GM12892 (cell line): ENCODE measurements at regions not wholly inside any gene's neighbourhood (a gene's known extent, or its start where the extent isn't known, plus 50 kb on each side); places are given as distances from the start of the nearest gene placed in this dataset.

Source experiments
- POLR2A ChIP-seq: IDR thresholded peaks from 2 replicates; pipeline ENCODE4 v1.6.1; 2011; ENCODE audit warnings: low read depth, low read length, control low read depth
- POLR2AphosphoS5 ChIP-seq: IDR thresholded peaks from 2 replicates; pipeline ENCODE4 v1.6.1; 2011; ENCODE audit warnings: low read depth, low read length, control low read depth
- TAF1 ChIP-seq: IDR thresholded peaks from 2 replicates; pipeline ENCODE4 v1.6.1; 2011; ENCODE audit warnings: low read depth, mild to moderate bottlenecking, control low read depth, low read length, borderline replicate concordance

DNA sequence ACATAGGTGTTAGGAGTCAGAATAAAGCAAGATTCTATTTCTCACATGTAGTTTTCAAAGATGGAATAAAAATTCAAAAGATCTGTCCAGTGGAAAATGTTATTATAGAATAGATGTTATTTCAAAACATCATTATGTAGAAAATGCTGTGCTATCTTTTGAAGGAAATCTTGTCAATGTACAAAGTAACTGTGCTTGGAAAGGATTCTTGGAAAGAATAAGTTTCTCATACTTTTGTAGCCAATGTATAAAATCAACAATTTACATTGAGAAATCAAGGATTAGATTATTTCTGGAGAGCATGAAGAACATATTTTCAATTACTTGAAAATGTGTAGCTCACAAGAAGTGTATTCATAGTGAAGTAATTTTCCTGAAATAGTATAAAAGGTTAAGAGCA is 532.5 kb upstream of the MGAT4C start:
- TF ChIP-seq POLR2A: no peak
- no peak for TF ChIP-seq POLR2AphosphoS5
- TF ChIP-seq TAF1: no peak
